H1 (cell line): ENCODE measurements at regions not wholly inside any gene's neighbourhood (a gene's known extent, or its start where the extent isn't known, plus 50 kb on each side); places are given as distances from the start of the nearest gene placed in this dataset.
A peak's percentile ranks its signal among the peaks of the same experiment; 100 is the strongest.
"Not testable (repeated sequence)": the region's sequence is repeated elsewhere in the genome, so short reads cannot be mapped to it uniquely, and the experiment has no call there.

Source experiments
- CTCF ChIA-PET: fragments of 300-600 bp; sonication (Branson Sonifier 250); formaldehyde crosslinking; loops from one replicate; lab custom pipeline; 2021; ENCODE audit not compliant: partially characterized antibody; lab: Charles Lee
- POLR2A ChIA-PET: fragments of 300-600 bp; sonication (Branson Sonifier 250); formaldehyde crosslinking; loops from one replicate; lab custom pipeline; 2021; ENCODE audit warnings: inconsistent platforms; ENCODE audit not compliant: partially characterized antibody; lab: Charles Lee
- DNase-seq, 2 experiments: peaks; one replicate each; pipeline versions ENCODE4 v3.0.0 to v3.0.0-alpha.2; 2010 to 2022; ENCODE audit warnings: low spot score in 2 of 2, low read depth in 1 of 2, mixed read lengths in 1 of 2
- FAIRE-seq: peaks from 2 replicates; lab custom pipeline; 2011; peaks lifted over from hg19 to GRCh38; lab: Jason Lieb, UNC
- H2AFZ ChIP-seq: 2 replicates; pipeline ENCODE4 v1.8.1; 2012; ENCODE audit warnings: low read length, inconsistent platforms
- H2AK5ac ChIP-seq: 2 replicates; pipeline ENCODE4 v1.6.1; 2013; ENCODE audit warnings: low read depth, low read length
- H2BK120ac ChIP-seq: replicated peaks from 2 replicates; pipeline ENCODE3; 2013; ENCODE audit warnings: low read depth, low read length, inconsistent platforms
- H2BK12ac ChIP-seq: 2 replicates; pipeline ENCODE4 v1.6.1; 2013; ENCODE audit warnings: low read depth, low read length
- H2BK15ac ChIP-seq: 2 replicates; pipeline ENCODE4 v1.6.1; 2013; ENCODE audit warnings: low read length
- H2BK20ac ChIP-seq: 2 replicates; pipeline ENCODE4 v1.6.1; 2013; ENCODE audit warnings: low read length
- H2BK5ac ChIP-seq: 2 replicates; pipeline ENCODE4 v1.6.1; 2013; ENCODE audit warnings: low read depth, low read length
- H3K14ac ChIP-seq: 2 replicates; pipeline ENCODE4 v1.6.1; 2013; ENCODE audit warnings: inconsistent platforms; ENCODE audit not compliant: insufficient read length
- H3K18ac ChIP-seq: 2 replicates; pipeline ENCODE4 v1.6.1; 2013; ENCODE audit warnings: low read length; ENCODE audit errors: extremely low read depth
- H3K23ac ChIP-seq: 2 replicates; pipeline ENCODE4 v1.6.1; 2013; ENCODE audit warnings: inconsistent platforms; ENCODE audit not compliant: insufficient read length
- H3K23me2 ChIP-seq: 2 replicates; pipeline ENCODE4 v1.6.1; 2013; ENCODE audit warnings: low read depth, low read length
- H3K27ac ChIP-seq: 2 replicates; pipeline ENCODE4 v1.6.1; 2011; ENCODE audit warnings: low read depth, low read length, inconsistent platforms
- H3K27me3 ChIP-seq, 4 experiments: replicated peaks in 1 of 4; 1 replicate in 1 of 4; 2 replicates in 3 of 4; pipeline versions ENCODE4 v1.6.1 to v1.8.1; 2011 to 2013; ENCODE audit warnings: low read length in 3 of 4, mild to moderate bottlenecking in 3 of 4, inconsistent platforms in 2 of 4, mixed read lengths in 2 of 4, moderate library complexity in 1 of 4; ENCODE audit not compliant: control insufficient read depth in 3 of 4, insufficient read depth in 3 of 4; ENCODE audit errors: extremely low read depth in 1 of 4
- H3K36me3 ChIP-seq, 4 experiments: 2 replicates each; pipeline versions ENCODE4 v1.6.1 to v1.8.1; 2011 to 2013; ENCODE audit warnings: mild to moderate bottlenecking in 4 of 4, low read length in 3 of 4, moderate library complexity in 2 of 4, control low read depth in 1 of 4, inconsistent platforms in 1 of 4; ENCODE audit not compliant: insufficient read depth in 4 of 4, control insufficient read depth in 2 of 4
- H3K4ac ChIP-seq: replicated peaks from 2 replicates; pipeline ENCODE3; 2013; ENCODE audit warnings: low read length, low read depth, mixed read lengths, inconsistent platforms; ENCODE audit not compliant: insufficient read length
- H3K4me1 ChIP-seq, 4 experiments: replicated peaks in 1 of 4; 1 replicate in 1 of 4; 2 replicates in 3 of 4; pipeline versions ENCODE4 v1.6.1 to v1.8.1; 2011 to 2013; ENCODE audit warnings: low read length in 3 of 4, inconsistent platforms in 2 of 4, mixed read lengths in 1 of 4; ENCODE audit not compliant: insufficient read depth in 4 of 4, control insufficient read depth in 3 of 4
- H3K4me2 ChIP-seq, 2 experiments: 2 replicates each; pipeline versions ENCODE4 v1.6.1 to v1.8.1; 2011 to 2013; ENCODE audit warnings: low read depth in 2 of 2, low read length in 2 of 2, control low read depth in 1 of 2, inconsistent platforms in 1 of 2, mild to moderate bottlenecking in 1 of 2; ENCODE audit not compliant: insufficient read depth in 1 of 2
- H3K4me3 ChIP-seq, 4 experiments: fragments of 200-600, 300-600 bp in 1 of 4; sonication (generic), shearing (Covaris generic), sonication (Bioruptor Twin) in 1 of 4; 2 replicates each; pipeline versions ENCODE4 v1.5.1 to v1.8.1; 2011 to 2016; ENCODE audit warnings: low read length in 4 of 4, low read depth in 3 of 4, control low read depth in 2 of 4, inconsistent platforms in 2 of 4, mild to moderate bottlenecking in 2 of 4, mixed read lengths in 1 of 4, moderate library complexity in 1 of 4; ENCODE audit not compliant: insufficient read depth in 2 of 4; ENCODE audit errors: extremely low read depth in 1 of 4
- H3K56ac ChIP-seq: replicated peaks from 2 replicates; pipeline ENCODE3; 2013; ENCODE audit warnings: low read depth, mild to moderate bottlenecking, mixed read lengths, low read length, inconsistent platforms; ENCODE audit not compliant: insufficient read length
- H3K79me1 ChIP-seq: 2 replicates; pipeline ENCODE4 v1.6.1; 2013; ENCODE audit warnings: low read depth, low read length, control low read depth
- H3K79me2 ChIP-seq, 2 experiments: 2 replicates each; pipeline versions ENCODE4 v1.6.1 to v1.8.1; 2012 to 2013; ENCODE audit warnings: low read length in 2 of 2, mild to moderate bottlenecking in 2 of 2, inconsistent platforms in 1 of 2; ENCODE audit not compliant: insufficient read depth in 2 of 2, control insufficient read depth in 1 of 2
- H3K9ac ChIP-seq, 4 experiments: replicated peaks in 1 of 4; 1 replicate in 1 of 4; 2 replicates in 3 of 4; pipeline versions ENCODE4 v1.6.1 to v1.8.1; 2011 to 2013; ENCODE audit warnings: low read depth in 3 of 4, low read length in 3 of 4, control low read depth in 2 of 4, mild to moderate bottlenecking in 2 of 4, moderate library complexity in 2 of 4, inconsistent platforms in 1 of 4; ENCODE audit errors: extremely low read depth in 1 of 4
- H3K9me3 ChIP-seq, 2 experiments: 2 replicates each; pipeline versions ENCODE4 v1.6.1 to v1.8.1; 2012 to 2013; ENCODE audit warnings: mild to moderate bottlenecking in 2 of 2, moderate library complexity in 2 of 2, control low read depth in 1 of 2, inconsistent platforms in 1 of 2, low read depth in 1 of 2, low read length in 1 of 2, mixed read lengths in 1 of 2; ENCODE audit not compliant: insufficient read depth in 2 of 2
- H4K20me1 ChIP-seq, 2 experiments: replicated peaks in 1 of 2; 2 replicates each; pipeline versions ENCODE3 to v1.8.1; 2011 to 2013; ENCODE audit warnings: inconsistent platforms in 2 of 2, low read length in 2 of 2, mild to moderate bottlenecking in 1 of 2; ENCODE audit not compliant: insufficient read depth in 2 of 2, control insufficient read depth in 1 of 2
- H4K5ac ChIP-seq: 2 replicates; pipeline ENCODE4 v1.6.1; 2013; ENCODE audit warnings: low read length, low read depth, mixed read lengths, inconsistent platforms; ENCODE audit not compliant: insufficient read length
- H4K8ac ChIP-seq: 2 replicates; pipeline ENCODE4 v1.8.0; 2013; ENCODE audit warnings: mild to moderate bottlenecking, moderate library complexity, low read length, inconsistent platforms; ENCODE audit not compliant: insufficient read depth; ENCODE audit errors: extremely low read depth
- H4K91ac ChIP-seq: replicated peaks from 2 replicates; pipeline ENCODE3; 2013; ENCODE audit warnings: low read length, mixed read lengths, inconsistent platforms; ENCODE audit not compliant: insufficient read length
- CTCF ChIP-seq, 3 experiments: IDR thresholded peaks; 1 replicate in 2 of 3; 2 replicates in 1 of 3; pipeline versions ENCODE4 v1.5.1 to v1.6.1; 2011; ENCODE audit warnings: low read length in 3 of 3, mild to moderate bottlenecking in 3 of 3, inconsistent platforms in 2 of 3, low read depth in 1 of 3, moderate library complexity in 1 of 3; ENCODE audit not compliant: insufficient read depth in 1 of 3; ENCODE audit errors: control extremely low read depth in 1 of 3
- RAD21 ChIP-seq, 2 experiments: IDR thresholded peaks in 1 of 2; conservative IDR thresholded peaks in 1 of 2; 2 replicates each; pipeline ENCODE4 v1.6.1; 2011; ENCODE audit warnings: low read depth in 2 of 2, low read length in 2 of 2, improper control_type of control experiment in 1 of 2, inconsistent platforms in 1 of 2, mild to moderate bottlenecking in 1 of 2, moderate library complexity in 1 of 2
- WGBS, 2 experiments: shearing (Covaris generic) in 1 of 2; methylation state at CpG; one replicate each; pipeline versions ENCODE4 v1.1.6 to v1.1.7; 2013 to 2015; ENCODE audit warnings: low lambda C conversion rate in 2 of 2, mixed read lengths in 2 of 2, inconsistent platforms in 1 of 2, low coverage in 1 of 2, missing lambda C conversion rate in 1 of 2; ENCODE audit not compliant: insufficient replicate concordance in 2 of 2, insufficient coverage in 1 of 2, insufficient read length in 1 of 2; ENCODE audit errors: extremely low coverage in 1 of 2, missing lambda C conversion rate in 1 of 2; 5-methylcytosine and 5-hydroxymethylcytosine counted together

DNA sequence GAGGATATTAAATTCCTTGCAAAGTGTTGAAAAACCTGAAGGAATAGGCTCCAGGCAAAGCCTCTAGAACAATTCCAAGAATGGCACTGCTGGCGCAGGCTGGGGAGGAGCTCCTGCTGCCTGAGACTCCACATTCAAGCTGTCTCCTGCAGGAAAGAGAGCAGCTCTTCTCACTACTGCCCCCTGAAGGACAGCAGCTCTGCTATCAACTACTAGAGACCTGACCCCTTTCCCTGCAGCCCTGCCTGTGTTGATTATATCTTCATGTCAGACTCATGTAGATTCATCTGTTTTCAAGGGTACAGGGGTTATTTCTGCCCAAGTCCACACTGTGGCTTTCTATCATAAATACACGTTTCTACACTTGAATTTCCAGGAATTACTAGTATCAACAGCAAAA, 249.7 kb downstream of the RPIA start:
- H3K36me3 ChIP-seq, H2BK15ac ChIP-seq, H3K9ac ChIP-seq, H2AFZ ChIP-seq, H3K4me1 ChIP-seq, H3K4me2 ChIP-seq, H3K14ac ChIP-seq, H2AK5ac ChIP-seq, H3K4me3 ChIP-seq, H3K18ac ChIP-seq, H4K5ac ChIP-seq, H3K56ac ChIP-seq, H4K20me1 ChIP-seq, H2BK5ac ChIP-seq, H4K8ac ChIP-seq, H3K27ac ChIP-seq, CTCF ChIA-PET, POLR2A ChIA-PET, H2BK120ac ChIP-seq, H4K91ac ChIP-seq, H3K79me2 ChIP-seq, H3K4ac ChIP-seq, H3K27me3 ChIP-seq, H3K23me2 ChIP-seq, H3K79me1 ChIP-seq, H3K9me3 ChIP-seq, H2BK12ac ChIP-seq, H2BK20ac ChIP-seq, H3K23ac ChIP-seq: not testable (repeated sequence)
- 41% methylated on average over 2 of the region's 2 CpGs; no CpG with 5 or more reads in 1 of the 2 experiments for WGBS, 2 experiments
- peak; percentile 17 to 34; a peak in 2 of 4 replicates for TF ChIP-seq RAD21 (IDR thresholded peaks at IDR 0.05 in 1 of 2, conservative IDR thresholded peaks at IDR 0.05 in 1 of 2; ENCODE audit: low read depth in 2 of 2, low read length in 2 of 2)
- TF ChIP-seq CTCF (IDR thresholded peaks at IDR 0.05; ENCODE audit: control extremely low read depth in 1 of 3, insufficient read depth in 1 of 3, low read depth in 1 of 3, low read length in 3 of 3) = peak; percentile 46 to 66 (median 51)
- DNase-seq (peak in 1 of 2 experiments; percentile 58), FAIRE-seq (peak; percentile 13)
